ENCODE measurements at regions not wholly inside any gene's neighbourhood (a gene's known extent, or its start where the extent isn't known, plus 50 kb on each side); places are given as distances from the start of the nearest gene placed in this dataset.

GRCh38 chr6:84521511-84521910 is 242.9 kb downstream of the TBX18 start:
- DNase-seq = no peak

DNA sequence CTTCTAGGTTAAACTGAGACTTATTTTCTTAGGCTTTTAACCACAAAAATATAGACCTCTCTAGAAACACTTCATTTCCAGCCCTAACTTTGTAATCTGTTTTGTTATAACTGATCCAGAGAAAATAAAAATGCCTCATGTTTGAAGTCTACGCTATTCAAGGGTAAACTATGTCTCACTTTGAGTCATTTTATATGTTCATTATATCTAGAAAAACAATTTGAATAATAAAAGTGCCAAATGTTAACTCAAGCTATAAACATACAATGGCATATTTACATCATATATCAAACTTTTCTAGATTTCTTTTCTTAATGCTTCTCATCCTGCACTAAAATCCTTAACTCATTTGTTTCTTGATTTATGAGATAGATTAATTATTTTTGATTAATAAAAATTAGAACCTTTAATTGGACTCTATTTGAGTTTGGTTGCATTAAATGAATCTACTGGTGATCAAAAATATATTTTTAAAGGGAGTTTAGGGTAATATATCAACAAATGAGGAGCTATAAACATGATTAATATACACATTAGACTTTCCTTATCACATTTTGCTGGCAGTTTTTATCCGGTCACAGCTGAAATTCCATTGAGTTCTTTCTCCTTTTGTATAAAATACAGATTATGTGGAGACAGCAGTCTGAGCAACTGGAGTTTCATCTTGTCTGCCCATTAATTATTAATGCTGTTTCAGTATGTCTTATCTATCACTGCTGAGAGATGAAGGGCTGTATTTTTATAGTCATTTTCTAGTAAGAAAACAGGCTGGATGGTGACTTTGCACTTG is 246.5 kb downstream of the TBX18 start:
- no peak for DNase-seq

GRCh38 chr6:84516154-84516553 is 248.2 kb downstream of the TBX18 start:
- DNase-seq = no peak

DNA sequence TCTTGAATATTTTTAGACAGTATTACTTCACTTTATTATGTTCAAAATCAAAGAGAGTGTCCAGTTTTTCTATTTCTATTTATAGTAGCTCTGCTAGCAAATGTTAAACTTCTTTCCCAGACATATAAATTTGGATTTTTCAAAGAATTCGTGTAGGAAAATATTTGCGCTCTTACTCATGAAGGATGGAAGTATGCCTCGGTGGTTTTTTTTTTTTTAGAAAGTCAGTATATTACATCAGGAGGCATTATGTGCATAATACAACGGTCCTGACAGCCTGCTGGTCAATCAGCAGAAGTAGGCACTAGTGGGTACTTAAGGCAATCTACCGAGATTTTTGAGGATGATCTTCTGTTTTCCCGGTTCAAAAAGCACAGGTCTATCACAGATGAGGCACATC is 249.3 kb downstream of the TBX18 start:
- no peak for DNase-seq

GRCh38 chr6:84514089-84514971 is 250.1 kb downstream of the TBX18 start:
- DNase-seq = no peak

- no peak for DNase-seq
Observed at GRCh38 chr6:84512391-84512790, 252.0 kb downstream of the TBX18 start.

GRCh38 chr6:84511929-84512328 is 252.5 kb downstream of the TBX18 start:
- no peak for DNase-seq

DNA sequence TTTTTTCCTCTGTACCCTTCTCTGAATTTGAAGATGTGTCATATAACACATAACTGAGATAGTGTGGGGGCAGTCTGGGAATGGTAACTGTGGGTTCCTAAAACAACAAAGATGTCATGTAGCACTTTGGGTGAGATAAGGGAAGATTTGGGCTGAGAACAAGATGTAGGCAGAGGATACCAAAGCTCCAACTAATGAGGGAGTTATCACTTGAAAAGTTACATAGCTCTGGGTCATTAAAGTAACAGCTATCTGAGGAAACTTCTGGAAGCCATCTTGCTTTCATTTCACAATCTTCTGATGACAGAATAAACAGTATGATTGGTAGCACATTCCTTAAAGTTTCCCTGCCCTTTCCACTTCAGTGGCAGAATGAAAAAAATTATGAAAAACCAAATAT is 255.4 kb downstream of the TBX18 start:
- no peak for DNase-seq

DNA sequence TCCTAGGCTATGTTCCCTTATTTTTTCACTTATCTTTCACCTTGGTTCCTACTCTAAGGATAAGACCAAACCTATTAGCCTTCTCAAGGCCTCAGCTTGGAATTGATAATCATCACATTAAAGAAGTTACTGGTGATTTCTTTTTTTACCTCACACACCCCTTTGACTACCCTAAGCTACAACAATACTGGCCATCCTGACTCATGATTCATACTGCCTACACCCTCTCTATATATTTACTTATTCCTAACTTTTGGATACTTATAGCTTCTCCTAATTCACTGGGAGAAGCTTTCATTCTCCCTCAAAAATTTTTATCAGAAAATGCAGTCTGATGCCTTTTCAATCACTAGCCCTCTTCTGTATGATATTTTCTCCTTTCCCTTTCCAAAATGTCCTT is 256.1 kb downstream of the TBX18 start:
- no peak for DNase-seq

GRCh38 chr6:84504025-84504424 is 260.4 kb downstream of the TBX18 start:
- DNase-seq = no peak

DNA sequence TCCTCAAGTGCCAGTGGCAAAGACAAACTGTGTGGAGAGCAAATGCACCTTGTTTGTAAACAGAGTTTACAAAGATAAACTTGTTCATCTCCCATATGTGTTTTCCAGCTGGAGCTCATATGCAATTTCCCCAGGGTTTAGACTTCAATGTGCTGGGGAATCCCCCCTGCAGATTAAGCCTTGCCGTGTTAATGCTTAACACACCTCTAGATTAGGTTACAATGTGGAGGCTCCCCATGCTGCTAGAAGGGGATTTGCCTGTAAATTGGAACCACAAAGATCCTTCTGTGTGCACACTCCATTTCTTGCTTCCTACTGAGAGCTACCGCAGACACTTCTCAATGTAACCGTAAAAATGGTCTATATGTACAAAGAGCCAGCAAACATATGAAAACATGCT is 263.1 kb downstream of the TBX18 start:
- DNase-seq = no peak

GRCh38 chr6:84500726-84501125 is 263.7 kb downstream of the TBX18 start:
- DNase-seq = no peak

GRCh38 chr6:84498905-84499304 is 265.5 kb downstream of the TBX18 start:
- no peak for DNase-seq

- no peak for DNase-seq
Observed at GRCh38 chr6:84492241-84493165, 265.1 kb upstream of the CEP162 start.

DNA sequence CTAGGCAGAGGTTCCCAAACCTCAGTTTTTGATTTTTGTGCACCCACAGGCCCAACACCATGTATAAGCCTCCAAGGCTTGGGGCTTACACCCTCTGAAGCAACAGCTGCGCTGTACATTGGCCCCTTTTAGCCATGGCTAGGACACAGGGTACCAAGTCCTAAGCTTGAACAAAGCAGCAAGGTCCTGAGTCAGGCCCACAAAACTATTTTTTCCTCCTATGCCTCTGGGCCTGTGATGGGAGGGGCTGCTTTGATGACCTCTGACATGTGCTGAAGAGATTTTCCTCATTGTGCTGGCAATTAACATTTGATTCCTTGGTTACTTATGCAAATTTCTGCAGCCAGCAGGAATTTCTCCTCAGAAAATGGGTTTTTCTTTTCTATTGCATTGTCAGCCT is 262.2 kb upstream of the CEP162 start:
- DNase-seq = no peak

GRCh38 chr6:84486526-84486925 is 259.1 kb upstream of the CEP162 start:
- no peak for DNase-seq

GRCh38 chr6:84469144-84469543 is 241.7 kb upstream of the CEP162 start:
- no peak for DNase-seq

GRCh38 chr6:84467296-84467695 is 239.9 kb upstream of the CEP162 start:
- DNase-seq = no peak

- no peak for DNase-seq
Observed at GRCh38 chr6:84466511-84466910, 239.1 kb upstream of the CEP162 start.

DNA sequence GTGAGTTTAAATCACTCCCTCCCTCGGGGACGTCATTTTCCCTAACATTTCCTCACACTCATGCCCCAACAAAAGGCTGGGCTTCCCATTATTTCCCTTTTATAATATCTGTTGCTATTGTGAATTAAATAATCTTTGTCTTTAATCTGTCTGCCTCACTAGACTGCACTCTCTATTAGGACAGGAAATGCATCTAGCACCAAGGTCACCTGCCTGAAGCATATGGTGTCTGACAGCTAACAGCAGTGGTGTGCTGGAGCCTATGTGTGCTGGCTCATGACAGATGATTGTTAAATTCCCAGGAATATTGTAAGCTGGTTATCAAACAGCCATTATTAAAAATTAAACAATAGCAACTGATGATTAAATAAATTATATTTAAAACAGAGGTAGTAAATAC is 237.0 kb upstream of the CEP162 start:
- no peak for DNase-seq

GRCh38 chr6:84462698-84463097 is 235.3 kb upstream of the CEP162 start:
- DNase-seq = no peak

GRCh38 chr6:84461461-84461860 is 234.0 kb upstream of the CEP162 start:
- DNase-seq = no peak

GRCh38 chr6:84460491-84460890 is 233.0 kb upstream of the CEP162 start:
- no peak for DNase-seq

Measured in NCI-H2029 treated with DMSO at 0.1 percent for 48 hours (cell line).